ENCODE measurements at regions not wholly inside any gene's neighbourhood (a gene's known extent, or its start where the extent isn't known, plus 50 kb on each side); places are given as distances from the start of the nearest gene placed in this dataset.

DNA sequence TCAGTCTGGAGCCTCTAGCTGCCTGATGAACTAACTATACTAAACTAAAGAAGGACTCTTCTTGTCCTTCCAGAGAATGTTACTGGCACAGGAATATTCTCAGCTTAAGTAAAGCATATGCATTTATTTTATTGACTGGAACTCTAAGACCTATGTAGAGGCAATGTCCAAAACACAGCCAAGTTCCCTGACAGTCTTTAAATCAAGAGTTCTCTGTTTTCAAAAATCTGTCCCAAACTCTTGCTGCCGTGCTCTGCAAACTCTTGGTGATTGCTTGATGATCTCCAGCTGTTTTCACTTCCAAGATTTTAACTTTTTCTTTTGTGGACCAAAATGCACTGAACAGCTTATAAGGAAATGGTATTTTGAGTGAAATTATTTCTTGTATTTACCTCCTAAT, 67.5 kb upstream of the DAAM1 start:
- no peak for DNase-seq (ENCODE audit: low spot score)
- Histone ChIP-seq H3K9me3 (ENCODE audit: low read length) (no peaks in the 10 kb centered on the region), H3K4me1 (ENCODE audit: insufficient read depth, low read length, poor library complexity, severe bottlenecking) (peaks cover 25% of the 10 kb centered on the region), H2AFZ (ENCODE audit: low read length) (no peak overlapping the region), H4K20me1 (ENCODE audit: insufficient read depth, low read length) (no peaks in the 10 kb centered on the region), H3K27ac (ENCODE audit: low read depth, low read length, poor library complexity, severe bottlenecking) (no peak overlapping the region), H3K4me2 (ENCODE audit: low read length) (no peak overlapping the region), H3K79me2 (ENCODE audit: insufficient read depth, low read depth, low read length) (no peaks in the 10 kb centered on the region), H3K36me3 (ENCODE audit: insufficient read depth, low read length) (no peaks in the 10 kb centered on the region), H3K4me3 (ENCODE audit: low read depth, low read length, poor library complexity, severe bottlenecking) (no peak overlapping the region), H3K9me2 (ENCODE audit: insufficient read depth, low read length) (no peaks in the 10 kb centered on the region)
- intact Hi-C loops (cut with micrococcal nuclease; ENCODE audit: unreplicated experiment): no loop called here
- no TSS peak for BruUV-seq (replicated peaks)
- ChIA-PET POLR2A (interaction anchor here (0.6 to 1.6 kb wide), 3 partner anchors 10 to 942 kb away, joined by 3 to 9 read pairs (median 4); no protein-coding TSS in a partner anchor), CTCF (ENCODE audit: unreplicated experiment) (no interaction called here)
- no peak for TF ChIP-seq EZH2phosphoT487 (IDR thresholded peaks at IDR 0.05; ENCODE audit: borderline replicate concordance, low read depth, low read length)
- TF ChIP-seq, protein P1, sequence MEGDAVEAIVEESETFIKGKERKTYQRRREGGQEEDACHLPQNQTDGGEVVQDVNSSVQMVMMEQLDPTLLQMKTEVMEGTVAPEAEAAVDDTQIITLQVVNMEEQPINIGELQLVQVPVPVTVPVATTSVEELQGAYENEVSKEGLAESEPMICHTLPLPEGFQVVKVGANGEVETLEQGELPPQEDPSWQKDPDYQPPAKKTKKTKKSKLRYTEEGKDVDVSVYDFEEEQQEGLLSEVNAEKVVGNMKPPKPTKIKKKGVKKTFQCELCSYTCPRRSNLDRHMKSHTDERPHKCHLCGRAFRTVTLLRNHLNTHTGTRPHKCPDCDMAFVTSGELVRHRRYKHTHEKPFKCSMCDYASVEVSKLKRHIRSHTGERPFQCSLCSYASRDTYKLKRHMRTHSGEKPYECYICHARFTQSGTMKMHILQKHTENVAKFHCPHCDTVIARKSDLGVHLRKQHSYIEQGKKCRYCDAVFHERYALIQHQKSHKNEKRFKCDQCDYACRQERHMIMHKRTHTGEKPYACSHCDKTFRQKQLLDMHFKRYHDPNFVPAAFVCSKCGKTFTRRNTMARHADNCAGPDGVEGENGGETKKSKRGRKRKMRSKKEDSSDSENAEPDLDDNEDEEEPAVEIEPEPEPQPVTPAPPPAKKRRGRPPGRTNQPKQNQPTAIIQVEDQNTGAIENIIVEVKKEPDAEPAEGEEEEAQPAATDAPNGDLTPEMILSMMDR (conservative IDR thresholded peaks at IDR 0.05; ENCODE audit: low read length): no peak

DNA sequence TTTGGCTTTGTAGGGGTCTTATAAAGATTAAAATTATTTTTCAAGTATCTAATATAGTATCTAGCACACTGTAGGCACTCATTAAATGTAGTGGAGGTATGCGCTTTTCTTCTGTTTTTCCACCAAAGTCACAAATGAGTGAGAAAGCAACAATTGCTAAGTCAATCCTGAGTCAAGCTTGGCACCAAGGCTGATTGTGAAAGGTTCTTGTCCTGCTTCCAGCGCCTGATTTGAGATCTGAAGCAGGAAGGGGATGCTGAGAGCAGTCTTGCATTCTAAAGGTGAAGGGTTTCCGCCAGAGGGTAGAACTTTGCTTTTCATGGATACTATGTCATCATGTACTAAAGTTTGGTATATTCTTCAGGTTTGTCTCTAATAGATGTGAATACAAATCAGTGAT, 64.9 kb upstream of the DAAM1 start:
- POLR2A ChIA-PET: interaction anchor here (0.7 to 1.9 kb wide), 4 partner anchors 94 to 574 kb away, joined by 3 to 4 read pairs (median 3); no protein-coding TSS in a partner anchor
- BruUV-seq (replicated peaks): no TSS peak
- CTCF ChIA-PET (ENCODE audit: unreplicated experiment): interaction anchor here (1.0 kb wide), 1 partner anchor 216 kb away, joined by 3 read pairs; no protein-coding TSS in a partner anchor
- Histone ChIP-seq H3K4me3 (ENCODE audit: low read depth, low read length, poor library complexity, severe bottlenecking) (no peak overlapping the region), H3K4me2 (ENCODE audit: low read length) (no peak overlapping the region), H3K36me3 (ENCODE audit: insufficient read depth, low read length) (no peaks in the 10 kb centered on the region), H3K9me2 (ENCODE audit: insufficient read depth, low read length) (no peaks in the 10 kb centered on the region), H4K20me1 (ENCODE audit: insufficient read depth, low read length) (no peaks in the 10 kb centered on the region), H3K27ac (ENCODE audit: low read depth, low read length, poor library complexity, severe bottlenecking) (no peak overlapping the region), H2AFZ (ENCODE audit: low read length) (no peak overlapping the region), H3K79me2 (ENCODE audit: insufficient read depth, low read depth, low read length) (no peaks in the 10 kb centered on the region), H3K9me3 (ENCODE audit: low read length) (no peaks in the 10 kb centered on the region), H3K4me1 (ENCODE audit: insufficient read depth, low read length, poor library complexity, severe bottlenecking) (peaks cover 18% of the 10 kb centered on the region)
- TF ChIP-seq EZH2phosphoT487 (IDR thresholded peaks at IDR 0.05; ENCODE audit: borderline replicate concordance, low read depth, low read length): no peak
- TF ChIP-seq, protein P1 (conservative IDR thresholded peaks at IDR 0.05; ENCODE audit: low read length): no peak
- intact Hi-C loops (cut with micrococcal nuclease; ENCODE audit: unreplicated experiment): no loop called here
- DNase-seq (ENCODE audit: low spot score): no peak

DNA sequence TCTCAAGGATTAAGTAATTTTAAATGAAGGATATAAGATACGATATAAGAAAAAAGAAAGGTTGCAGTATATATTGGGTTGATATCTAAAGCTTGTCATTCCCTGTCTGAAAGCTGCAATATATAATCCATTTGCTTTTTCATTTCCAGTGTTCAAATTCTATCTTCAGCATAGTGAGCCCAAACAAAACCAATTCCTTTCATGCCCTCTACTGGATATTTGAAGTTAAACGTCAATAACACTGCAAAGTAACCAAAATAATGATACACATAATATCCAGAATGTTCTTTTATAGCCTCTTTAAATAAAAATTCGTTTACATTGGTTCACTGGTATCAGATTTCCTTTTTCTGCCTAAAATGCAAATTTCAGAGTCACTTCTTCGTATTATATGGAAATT, 64.5 kb upstream of the DAAM1 start:
- Histone ChIP-seq H3K9me3 (ENCODE audit: low read length) (no peaks in the 10 kb centered on the region), H3K79me2 (ENCODE audit: insufficient read depth, low read depth, low read length) (no peaks in the 10 kb centered on the region), H3K27ac (ENCODE audit: low read depth, low read length, poor library complexity, severe bottlenecking) (no peak overlapping the region), H3K4me2 (ENCODE audit: low read length) (no peak overlapping the region), H3K9me2 (ENCODE audit: insufficient read depth, low read length) (no peaks in the 10 kb centered on the region), H3K36me3 (ENCODE audit: insufficient read depth, low read length) (no peaks in the 10 kb centered on the region), H2AFZ (ENCODE audit: low read length) (no peak overlapping the region; the same call in 1 of the 2 replicates), H4K20me1 (ENCODE audit: insufficient read depth, low read length) (no peaks in the 10 kb centered on the region), H3K4me1 (ENCODE audit: insufficient read depth, low read length, poor library complexity, severe bottlenecking) (peaks cover 18% of the 10 kb centered on the region), H3K4me3 (ENCODE audit: low read depth, low read length, poor library complexity, severe bottlenecking) (no peak overlapping the region)
- intact Hi-C loops (cut with micrococcal nuclease; ENCODE audit: unreplicated experiment): loop anchor here (1.0 kb wide), 1 partner anchor 96 kb away; no protein-coding TSS in a partner anchor
- TF ChIP-seq, protein P1 (conservative IDR thresholded peaks at IDR 0.05; ENCODE audit: low read length): peak; percentile 86
- no peak for TF ChIP-seq EZH2phosphoT487 (IDR thresholded peaks at IDR 0.05; ENCODE audit: borderline replicate concordance, low read depth, low read length)
- POLR2A ChIA-PET: interaction anchor here (0.6 to 1.9 kb wide), 4 partner anchors 11 to 354 kb away, joined by 3 to 4 read pairs (median 3); no protein-coding TSS in a partner anchor
- DNase-seq (ENCODE audit: low spot score): peak; percentile 55
- BruUV-seq (replicated peaks): no TSS peak
- CTCF ChIA-PET (ENCODE audit: unreplicated experiment): interaction anchor here (1.0 kb wide), 1 partner anchor 216 kb away, joined by 3 read pairs; no protein-coding TSS in a partner anchor

Measured in OCI-LY7 (cell line).